GM10266 (cell line): ENCODE measurements at regions not wholly inside any gene's neighbourhood (a gene's known extent, or its start where the extent isn't known, plus 50 kb on each side); places are given as distances from the start of the nearest gene placed in this dataset.
"Not testable (repeated sequence)": the region's sequence is repeated elsewhere in the genome, so short reads cannot be mapped to it uniquely, and the experiment has no call there.

Experiments
- DNase-seq: peaks from one replicate; pipeline ENCODE4 v3.0.0; 2012; ENCODE audit errors: extremely low spot score
- CTCF ChIP-seq: IDR thresholded peaks from 2 replicates; pipeline ENCODE4 v1.5.1; 2012; ENCODE audit warnings: mild to moderate bottlenecking, low read depth; ENCODE audit not compliant: control insufficient read depth, insufficient read depth; ENCODE audit errors: missing control alignments

DNA sequence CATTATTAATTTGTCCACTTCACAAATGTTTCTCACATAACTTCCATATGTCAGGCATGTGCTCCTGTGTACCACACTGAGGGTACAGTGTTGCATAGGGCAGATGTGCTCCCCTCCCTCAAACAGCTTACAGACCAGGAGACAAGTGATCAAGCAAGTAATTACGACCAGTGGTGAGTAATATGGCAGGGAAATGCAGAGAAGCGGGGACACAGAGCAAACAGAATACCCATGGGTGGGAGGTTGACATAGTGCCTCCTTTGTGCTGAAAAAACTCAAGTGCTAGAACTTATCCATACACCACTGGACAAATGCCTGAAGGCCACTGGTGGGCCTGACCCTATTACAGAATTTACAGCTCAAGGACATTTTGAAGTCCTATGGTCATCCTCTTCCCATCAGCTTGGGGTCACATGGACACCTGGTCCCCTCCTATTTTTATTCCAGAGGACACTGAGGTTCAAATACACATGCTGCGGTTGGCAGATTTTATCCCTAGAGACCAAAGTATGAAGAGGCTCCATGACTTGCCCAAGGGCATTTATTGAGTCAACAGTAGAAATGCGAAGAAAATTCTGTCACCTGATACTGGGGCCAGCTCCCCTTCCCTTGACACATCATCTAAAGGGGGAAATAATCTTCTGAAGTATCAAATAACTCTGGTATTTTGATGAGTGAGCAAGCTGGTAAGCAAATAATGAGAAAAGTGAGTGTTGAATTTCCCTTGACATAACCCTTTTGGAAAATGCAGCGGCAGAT lies 116.6 kb downstream of the QRSL1 start:
- no peak for DNase-seq
- TF ChIP-seq CTCF: no peak

- DNase-seq: no peak
- TF ChIP-seq CTCF: no peak
Measured at GRCh38 chr6:106745197-106745770, 115.9 kb downstream of the QRSL1 start.

DNA sequence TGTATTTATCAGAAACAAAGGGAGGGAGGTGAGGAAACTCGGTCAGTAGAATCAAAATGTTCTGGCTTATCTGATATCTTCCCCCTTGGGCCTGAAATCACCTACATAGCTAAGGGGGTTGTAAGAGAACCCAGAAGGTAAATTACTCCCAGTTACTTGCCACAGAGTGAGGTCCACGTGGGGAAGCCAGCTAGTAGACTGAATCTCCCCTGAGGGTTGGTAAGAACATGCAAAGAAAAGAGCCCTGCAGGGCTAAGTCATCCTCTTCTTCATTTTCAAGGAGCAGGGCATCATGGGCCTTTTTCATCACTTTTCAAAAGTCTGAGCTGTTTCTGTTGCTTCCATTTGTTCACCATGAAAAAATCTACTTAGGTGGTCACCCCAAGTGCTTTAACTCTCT lies 115.4 kb downstream of the QRSL1 start:
- TF ChIP-seq CTCF: no peak
- no peak for DNase-seq

DNA sequence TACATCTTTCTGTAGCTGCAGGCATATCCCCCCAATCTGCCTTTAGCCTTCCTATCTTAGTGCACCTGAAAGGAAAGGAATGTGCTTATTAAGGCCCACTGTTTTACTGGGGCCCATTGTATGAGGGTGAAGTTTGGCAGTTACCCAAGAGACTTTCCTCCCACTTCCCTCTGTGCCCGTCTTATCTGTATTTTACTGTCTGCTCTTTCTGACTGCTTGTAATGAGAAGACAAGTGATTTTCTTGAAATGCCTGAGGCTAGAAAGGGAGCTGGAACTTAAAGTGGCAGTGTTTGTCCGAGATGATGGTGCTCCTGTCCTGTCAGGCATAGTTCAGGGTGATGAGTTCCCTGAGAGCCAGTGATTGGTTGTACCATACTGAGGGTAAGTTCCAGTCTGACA lies 114.7 kb downstream of the QRSL1 start:
- not testable (repeated sequence) for DNase-seq

DNA sequence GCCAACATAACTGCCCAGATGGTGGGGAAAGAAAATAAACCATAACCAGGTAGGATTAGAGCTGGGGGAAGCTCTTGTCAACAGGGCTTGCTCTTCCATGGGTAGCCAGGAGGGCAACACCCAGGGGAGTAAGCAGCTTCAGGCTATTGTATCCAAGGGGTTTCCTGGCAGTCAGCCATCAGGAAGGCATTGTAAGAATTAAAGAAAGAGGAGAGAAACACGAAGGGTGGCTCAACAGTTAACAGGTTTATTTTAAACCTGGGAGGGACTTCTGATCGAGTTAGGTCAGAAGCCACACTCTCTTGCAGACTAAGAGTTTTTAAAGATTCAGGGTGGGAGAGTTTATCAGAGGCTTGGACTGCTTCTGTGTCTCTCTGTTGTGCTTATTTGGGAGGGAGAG lies 114.2 kb downstream of the QRSL1 start:
- no peak for TF ChIP-seq CTCF
- no peak for DNase-seq

GRCh38 chr6:106740287-106740686 lies 110.9 kb downstream of the QRSL1 start:
- TF ChIP-seq CTCF: no peak
- DNase-seq: no peak

DNA sequence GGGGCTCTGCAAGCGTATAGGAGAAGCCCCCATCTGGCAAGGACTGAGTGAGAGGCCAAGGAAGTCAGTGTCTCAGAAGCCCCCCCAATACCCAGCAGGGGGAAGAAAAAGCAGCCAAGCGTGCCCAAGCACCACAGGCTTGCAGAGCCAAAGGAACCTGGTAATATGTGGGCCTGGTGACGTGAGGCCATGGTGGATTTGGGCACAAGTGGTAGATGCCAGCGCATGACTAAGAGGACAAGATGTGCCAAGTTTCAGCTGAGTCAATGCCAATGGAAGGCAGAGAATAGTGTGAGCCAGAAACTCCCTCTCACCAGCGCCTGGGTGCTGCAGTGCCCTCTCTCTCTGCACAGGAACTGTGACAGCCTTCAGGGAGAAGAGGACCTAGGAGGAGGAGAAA lies 110.0 kb downstream of the QRSL1 start:
- DNase-seq: no peak
- TF ChIP-seq CTCF: no peak
